ENCODE measurements at regions not wholly inside any gene's neighbourhood (a gene's known extent, or its start where the extent isn't known, plus 50 kb on each side); places are given as distances from the start of the nearest gene placed in this dataset.
"Not testable (repeated sequence)": the region's sequence is repeated elsewhere in the genome, so short reads cannot be mapped to it uniquely, and the experiment has no call there.

- Histone ChIP-seq H3K27ac (ENCODE audit: low read length) (no peak overlapping the region), H3K27me3 (ENCODE audit: low read depth, low read length) (no peaks in the 10 kb centered on the region), H3K9me3 (ENCODE audit: control insufficient read depth in 1 of 2, low read length in 2 of 2) (peaks cover 0 to 20% of the 10 kb centered on the region in 2 donors), H3K4me3 (ENCODE audit: low read depth in 1 of 2, low read length in 2 of 2) (peak overlapping the region in 1 of 2 donors; percentile 35), H3K36me3 (ENCODE audit: control insufficient read depth in 1 of 2, insufficient read depth in 2 of 2, low read length in 2 of 2) (no peaks in the 10 kb centered on the region), H3K4me1 (ENCODE audit: control insufficient read depth in 1 of 2, insufficient read depth in 2 of 2, low read length in 2 of 2) (no peaks in the 10 kb centered on the region)
Observed at GRCh38 chr20:29408034-29408695, 1849.3 kb upstream of the DEFB115 start.

GRCh38 chr20:29408707-29409106, 1848.8 kb upstream of the DEFB115 start:
- not testable (repeated sequence) for H3K27ac ChIP-seq (ENCODE audit: low read length); H3K4me1 ChIP-seq (ENCODE audit: control insufficient read depth in 1 of 2, insufficient read depth in 2 of 2, low read length in 2 of 2); H3K4me3 ChIP-seq (ENCODE audit: low read depth in 1 of 2, low read length in 2 of 2); H3K27me3 ChIP-seq (ENCODE audit: low read depth, low read length); H3K36me3 ChIP-seq (ENCODE audit: control insufficient read depth in 1 of 2, insufficient read depth in 2 of 2, low read length in 2 of 2)
- peaks cover 0 to 20% of the 10 kb centered on the region in 2 donors for H3K9me3 ChIP-seq (ENCODE audit: control insufficient read depth in 1 of 2, low read length in 2 of 2)

- H3K27ac ChIP-seq (ENCODE audit: low read length); H3K36me3 ChIP-seq (ENCODE audit: control insufficient read depth in 1 of 2, insufficient read depth in 2 of 2, low read length in 2 of 2); H3K27me3 ChIP-seq (ENCODE audit: low read depth, low read length); H3K4me3 ChIP-seq (ENCODE audit: low read depth in 1 of 2, low read length in 2 of 2); H3K4me1 ChIP-seq (ENCODE audit: control insufficient read depth in 1 of 2, insufficient read depth in 2 of 2, low read length in 2 of 2): not testable (repeated sequence)
- H3K9me3 ChIP-seq (ENCODE audit: control insufficient read depth in 1 of 2, low read length in 2 of 2), result peaks cover 0 to 20% of the 10 kb centered on the region in 2 donors
Observed at GRCh38 chr20:29409160-29409689, 1848.2 kb upstream of the DEFB115 start.

GRCh38 chr20:29409833-29410805, 1847.3 kb upstream of the DEFB115 start:
- Histone ChIP-seq H3K27ac (ENCODE audit: low read length) (no peak overlapping the region), H3K4me3 (ENCODE audit: low read depth in 1 of 2, low read length in 2 of 2) (peak overlapping the region in 1 of 2 donors; percentile 3), H3K36me3 (ENCODE audit: control insufficient read depth in 1 of 2, insufficient read depth in 2 of 2, low read length in 2 of 2) (no peaks in the 10 kb centered on the region), H3K9me3 (ENCODE audit: control insufficient read depth in 1 of 2, low read length in 2 of 2) (peaks cover 0 to 20% of the 10 kb centered on the region in 2 donors), H3K4me1 (ENCODE audit: control insufficient read depth in 1 of 2, insufficient read depth in 2 of 2, low read length in 2 of 2) (no peaks in the 10 kb centered on the region), H3K27me3 (ENCODE audit: low read depth, low read length) (no peaks in the 10 kb centered on the region)

GRCh38 chr20:29410806-29411457, 1846.5 kb upstream of the DEFB115 start:
- no peaks in the 10 kb centered on the region for H3K27me3 ChIP-seq (ENCODE audit: low read depth, low read length)
- H3K36me3 ChIP-seq (ENCODE audit: control insufficient read depth in 1 of 2, insufficient read depth in 2 of 2, low read length in 2 of 2), result no peaks in the 10 kb centered on the region
- peaks cover 0 to 20% of the 10 kb centered on the region in 2 donors for H3K9me3 ChIP-seq (ENCODE audit: control insufficient read depth in 1 of 2, low read length in 2 of 2)
- H3K4me1 ChIP-seq (ENCODE audit: control insufficient read depth in 1 of 2, insufficient read depth in 2 of 2, low read length in 2 of 2), result no peaks in the 10 kb centered on the region
- H3K4me3 ChIP-seq (ENCODE audit: low read depth in 1 of 2, low read length in 2 of 2), result peak overlapping the region in 1 of 2 donors; percentile 3
- no peak overlapping the region for H3K27ac ChIP-seq (ENCODE audit: low read length)

- not testable (repeated sequence) for H3K4me1 ChIP-seq (ENCODE audit: control insufficient read depth in 1 of 2, insufficient read depth in 2 of 2, low read length in 2 of 2); H3K27ac ChIP-seq (ENCODE audit: low read length); H3K36me3 ChIP-seq (ENCODE audit: control insufficient read depth in 1 of 2, insufficient read depth in 2 of 2, low read length in 2 of 2); H3K27me3 ChIP-seq (ENCODE audit: low read depth, low read length)
- Histone ChIP-seq H3K9me3 (ENCODE audit: control insufficient read depth in 1 of 2, low read length in 2 of 2) (peaks cover 0 to 20% of the 10 kb centered on the region in 2 donors), H3K4me3 (ENCODE audit: low read depth in 1 of 2, low read length in 2 of 2) (peak overlapping the region in 1 of 2 donors; percentile 3)
Observed at GRCh38 chr20:29411458-29411820, 1846.0 kb upstream of the DEFB115 start.

- Histone ChIP-seq H3K4me3 (ENCODE audit: low read depth in 1 of 2, low read length in 2 of 2) (no peak overlapping the region), H3K4me1 (ENCODE audit: control insufficient read depth in 1 of 2, insufficient read depth in 2 of 2, low read length in 2 of 2) (no peaks in the 10 kb centered on the region), H3K27me3 (ENCODE audit: low read depth, low read length) (no peaks in the 10 kb centered on the region), H3K36me3 (ENCODE audit: control insufficient read depth in 1 of 2, insufficient read depth in 2 of 2, low read length in 2 of 2) (no peaks in the 10 kb centered on the region), H3K9me3 (ENCODE audit: control insufficient read depth in 1 of 2, low read length in 2 of 2) (no peaks in the 10 kb centered on the region), H3K27ac (ENCODE audit: low read length) (no peak overlapping the region)
Observed at GRCh38 chr20:29419378-29419777, 1838.1 kb upstream of the DEFB115 start.

- H3K4me3 ChIP-seq (ENCODE audit: low read depth in 1 of 2, low read length in 2 of 2), result no peak overlapping the region
- H3K36me3 ChIP-seq (ENCODE audit: control insufficient read depth in 1 of 2, insufficient read depth in 2 of 2, low read length in 2 of 2), result no peaks in the 10 kb centered on the region
- no peak overlapping the region for H3K27ac ChIP-seq (ENCODE audit: low read length)
- no peaks in the 10 kb centered on the region for H3K4me1 ChIP-seq (ENCODE audit: control insufficient read depth in 1 of 2, insufficient read depth in 2 of 2, low read length in 2 of 2)
- H3K27me3 ChIP-seq (ENCODE audit: low read depth, low read length), result no peaks in the 10 kb centered on the region
- H3K9me3 ChIP-seq (ENCODE audit: control insufficient read depth in 1 of 2, low read length in 2 of 2), result no peaks in the 10 kb centered on the region
Observed at GRCh38 chr20:29427201-29428060, 1830.0 kb upstream of the DEFB115 start.

- Histone ChIP-seq H3K36me3 (ENCODE audit: control insufficient read depth in 1 of 2, insufficient read depth in 2 of 2, low read length in 2 of 2) (no peaks in the 10 kb centered on the region), H3K4me1 (ENCODE audit: control insufficient read depth in 1 of 2, insufficient read depth in 2 of 2, low read length in 2 of 2) (no peaks in the 10 kb centered on the region), H3K27me3 (ENCODE audit: low read depth, low read length) (no peaks in the 10 kb centered on the region), H3K27ac (ENCODE audit: low read length) (no peak overlapping the region), H3K9me3 (ENCODE audit: control insufficient read depth in 1 of 2, low read length in 2 of 2) (no peaks in the 10 kb centered on the region), H3K4me3 (ENCODE audit: low read depth in 1 of 2, low read length in 2 of 2) (no peak overlapping the region)
Observed at GRCh38 chr20:29430531-29430930, 1826.9 kb upstream of the DEFB115 start.

- H3K4me1 ChIP-seq (ENCODE audit: control insufficient read depth in 1 of 2, insufficient read depth in 2 of 2, low read length in 2 of 2); H3K4me3 ChIP-seq (ENCODE audit: low read depth in 1 of 2, low read length in 2 of 2); H3K9me3 ChIP-seq (ENCODE audit: control insufficient read depth in 1 of 2, low read length in 2 of 2); H3K27me3 ChIP-seq (ENCODE audit: low read depth, low read length); H3K27ac ChIP-seq (ENCODE audit: low read length); H3K36me3 ChIP-seq (ENCODE audit: control insufficient read depth in 1 of 2, insufficient read depth in 2 of 2, low read length in 2 of 2): not testable (repeated sequence)
Observed at GRCh38 chr20:29440721-29441120, 1816.7 kb upstream of the DEFB115 start.

Data from muscle layer of duodenum (tissue), 2 donors.